AG09309 (cell line): ENCODE measurements at regions not wholly inside any gene's neighbourhood (a gene's known extent, or its start where the extent isn't known, plus 50 kb on each side); places are given as distances from the start of the nearest gene placed in this dataset.
"Not testable (repeated sequence)": the region's sequence is repeated elsewhere in the genome, so short reads cannot be mapped to it uniquely, and the experiment has no call there.

Experiments used
- DNase-seq: peaks from one replicate; pipeline ENCODE4 v3.0.0-alpha.2; 2010; ENCODE audit warnings: low read depth
- H3K4me3 ChIP-seq: 2 replicates; pipeline ENCODE4 v1.5.1; 2011; ENCODE audit warnings: mild to moderate bottlenecking, low read depth, low read length, moderate library complexity; ENCODE audit not compliant: control insufficient read depth
- CTCF ChIP-seq: IDR thresholded peaks from 2 replicates; pipeline ENCODE4 v1.5.1; 2011; ENCODE audit warnings: mild to moderate bottlenecking, low read depth, low read length, inconsistent platforms; ENCODE audit not compliant: insufficient read depth, control insufficient read depth; ENCODE audit errors: missing control alignments

- TF ChIP-seq CTCF, result no peak
- H3K4me3 ChIP-seq, result no peak overlapping the region
- no peak for DNase-seq
These were observed 50.8 kb upstream of the ECHDC3 start for GRCh38 chr10:11691319-11691755.

GRCh38 chr10:11689945-11690736 lies 52.0 kb upstream of the ECHDC3 start:
- no peak for DNase-seq
- H3K4me3 ChIP-seq, result no peak overlapping the region
- TF ChIP-seq CTCF, result no peak

- not testable (repeated sequence) for DNase-seq
These were observed 53.8 kb upstream of the ECHDC3 start for GRCh38 chr10:11688448-11688795.

GRCh38 chr10:11687779-11688447 lies 54.3 kb upstream of the ECHDC3 start:
- no peak overlapping the region for H3K4me3 ChIP-seq
- no peak for TF ChIP-seq CTCF
- no peak for DNase-seq

More at GRCh38 chr10:11688448-11688795, 53.8 kb upstream of the ECHDC3 start:
- H3K4me3 ChIP-seq, result not testable (repeated sequence)

- no peak overlapping the region for H3K4me3 ChIP-seq
- DNase-seq, result no peak
- no peak for TF ChIP-seq CTCF
These were observed 54.8 kb upstream of the ECHDC3 start for GRCh38 chr10:11687357-11687771.

GRCh38 chr10:11685787-11686218 lies 56.4 kb upstream of the ECHDC3 start:
- TF ChIP-seq CTCF, result no peak
- no peak overlapping the region for H3K4me3 ChIP-seq
- no peak for DNase-seq

- TF ChIP-seq CTCF, result no peak
- peak overlapping the region; percentile 35 for H3K4me3 ChIP-seq
- DNase-seq, result peak; percentile 71
These were observed 57.2 kb upstream of the ECHDC3 start for GRCh38 chr10:11684717-11685645.

- DNase-seq, H3K4me3 ChIP-seq: not testable (repeated sequence)
These were observed 57.9 kb upstream of the ECHDC3 start for GRCh38 chr10:11684341-11684716.
